ENCODE measurements at regions not wholly inside any gene's neighbourhood (a gene's known extent, or its start where the extent isn't known, plus 50 kb on each side); places are given as distances from the start of the nearest gene placed in this dataset.

- DNase-seq (ENCODE audit: low spot score) = no peak
These were observed 609.0 kb downstream of the ZNF385D start for GRCh38 chr3:21142031-21142430.

- no peak for DNase-seq (ENCODE audit: low spot score)
These were observed 610.2 kb downstream of the ZNF385D start for GRCh38 chr3:21140785-21141184.

- DNase-seq (ENCODE audit: low spot score) = no peak
These were observed 612.9 kb downstream of the ZNF385D start for GRCh38 chr3:21138085-21138484.

- DNase-seq (ENCODE audit: low spot score) = no peak
These were observed 618.1 kb downstream of the ZNF385D start for GRCh38 chr3:21132896-21133295.

GRCh38 chr3:21120826-21121225, 630.2 kb downstream of the ZNF385D start:
- DNase-seq (ENCODE audit: low spot score) = no peak

GRCh38 chr3:21117370-21117769, 633.6 kb downstream of the ZNF385D start:
- no peak for DNase-seq (ENCODE audit: low spot score)

- DNase-seq (ENCODE audit: low spot score) = no peak
These were observed 642.0 kb downstream of the ZNF385D start for GRCh38 chr3:21109056-21109455.

GRCh38 chr3:21105784-21106183, 645.2 kb downstream of the ZNF385D start:
- DNase-seq (ENCODE audit: low spot score) = no peak

- no peak for DNase-seq (ENCODE audit: low spot score)
These were observed 650.2 kb downstream of the ZNF385D start for GRCh38 chr3:21100656-21101359.

- no peak for DNase-seq (ENCODE audit: low spot score)
These were observed 656.3 kb downstream of the ZNF385D start for GRCh38 chr3:21094686-21095085.

GRCh38 chr3:21073561-21073960, 677.4 kb downstream of the ZNF385D start:
- DNase-seq (ENCODE audit: low spot score) = no peak

- DNase-seq (ENCODE audit: low spot score) = no peak
These were observed 683.8 kb downstream of the ZNF385D start for GRCh38 chr3:21067031-21067813.

- no peak for DNase-seq (ENCODE audit: low spot score)
These were observed 688.1 kb downstream of the ZNF385D start for GRCh38 chr3:21062831-21063294.

- no peak for DNase-seq (ENCODE audit: low spot score)
These were observed 691.6 kb downstream of the ZNF385D start for GRCh38 chr3:21059404-21059803.

- DNase-seq (ENCODE audit: low spot score) = no peak
These were observed 694.7 kb downstream of the ZNF385D start for GRCh38 chr3:21056293-21056692.

GRCh38 chr3:21055015-21055414, 696.0 kb downstream of the ZNF385D start:
- DNase-seq (ENCODE audit: low spot score) = no peak

GRCh38 chr3:21054064-21054463, 696.9 kb downstream of the ZNF385D start:
- no peak for DNase-seq (ENCODE audit: low spot score)

GRCh38 chr3:21049334-21050062, 701.5 kb downstream of the ZNF385D start:
- DNase-seq (ENCODE audit: low spot score) = no peak

GRCh38 chr3:21043139-21043538, 707.9 kb downstream of the ZNF385D start:
- no peak for DNase-seq (ENCODE audit: low spot score)

- DNase-seq (ENCODE audit: low spot score) = no peak
These were observed 708.8 kb downstream of the ZNF385D start for GRCh38 chr3:21042184-21042583.

GRCh38 chr3:21041621-21042020, 709.4 kb downstream of the ZNF385D start:
- no peak for DNase-seq (ENCODE audit: low spot score)

- no peak for DNase-seq (ENCODE audit: low spot score)
These were observed 714.1 kb downstream of the ZNF385D start for GRCh38 chr3:21036888-21037287.

Measured in HT-29 (cell line).